ENCODE measurements at regions not wholly inside any gene's neighbourhood (a gene's known extent, or its start where the extent isn't known, plus 50 kb on each side); places are given as distances from the start of the nearest gene placed in this dataset.

- Histone ChIP-seq H3K36me3 (no peaks in the 10 kb centered on the region), H3K4me3 (no peak overlapping the region), H3K9me3 (no peaks in the 10 kb centered on the region), H3K4me1 (no peaks in the 10 kb centered on the region), H3K27me3 (no peaks in the 10 kb centered on the region), H3K27ac (no peak overlapping the region)
- TF ChIP-seq CTCF (IDR thresholded peaks at IDR 0.05) = no peak
- 68 to 83% methylated on average over 3 of the region's 3 CpGs for WGBS, 2 donors
- FAIRE-seq = no peak
- intact Hi-C loops (cut with DNase I) = no loop called here
- no peak for DNase-seq
- ATAC-seq = no peak
These were observed 61.0 kb upstream of the RFC3 start for GRCh38 chr13:33756929-33757328.

- intact Hi-C loops (cut with DNase I) = no loop called here
- no peak for TF ChIP-seq CTCF (IDR thresholded peaks at IDR 0.05)
- Histone ChIP-seq H3K36me3 (no peaks in the 10 kb centered on the region), H3K4me3 (no peak overlapping the region), H3K27me3 (no peaks in the 10 kb centered on the region), H3K4me1 (no peaks in the 10 kb centered on the region), H3K9me3 (no peaks in the 10 kb centered on the region), H3K27ac (no peak overlapping the region)
- peak in 1 of 4 donors; percentile 15 for ATAC-seq
- WGBS, 2 donors = 74% methylated on average over 2 of the region's 2 CpGs
- DNase-seq = no peak
- FAIRE-seq = no peak
These were observed 60.2 kb upstream of the RFC3 start for GRCh38 chr13:33757713-33758112.

GRCh38 chr13:33758113-33758512 lies 59.8 kb upstream of the RFC3 start:
- no peak for TF ChIP-seq CTCF (IDR thresholded peaks at IDR 0.05)
- no peaks in the 10 kb centered on the region for H3K9me3 ChIP-seq
- intact Hi-C loops (cut with DNase I) = no loop called here
- no peaks in the 10 kb centered on the region for H3K36me3 ChIP-seq
- no peak overlapping the region for H3K4me3 ChIP-seq
- no peaks in the 10 kb centered on the region for H3K27me3 ChIP-seq
- no peak overlapping the region for H3K27ac ChIP-seq
- DNase-seq (no peak), ATAC-seq (no peak), FAIRE-seq (no peak)
- H3K4me1 ChIP-seq = no peaks in the 10 kb centered on the region

- Histone ChIP-seq H3K27ac (no peak overlapping the region), H3K4me1 (no peaks in the 10 kb centered on the region), H3K9me3 (no peaks in the 10 kb centered on the region), H3K36me3 (no peaks in the 10 kb centered on the region), H3K27me3 (no peaks in the 10 kb centered on the region), H3K4me3 (no peak overlapping the region)
- ATAC-seq (peak in 3 of 4 donors; percentile 39 to 87 (median 86)), FAIRE-seq (no peak), DNase-seq (no peak)
- 51 to 54% methylated on average over 6 of the region's 6 CpGs for WGBS, 2 donors
- no peak for TF ChIP-seq CTCF (IDR thresholded peaks at IDR 0.05)
- intact Hi-C loops (cut with DNase I) = no loop called here
These were observed 56.2 kb upstream of the RFC3 start for GRCh38 chr13:33761740-33762139.

GRCh38 chr13:33763021-33763420 lies 54.9 kb upstream of the RFC3 start:
- FAIRE-seq (no peak), ATAC-seq (no peak), DNase-seq (no peak)
- Histone ChIP-seq H3K4me3 (no peak overlapping the region), H3K27me3 (no peaks in the 10 kb centered on the region), H3K36me3 (no peaks in the 10 kb centered on the region), H3K27ac (no peak overlapping the region), H3K9me3 (no peaks in the 10 kb centered on the region), H3K4me1 (no peaks in the 10 kb centered on the region)
- intact Hi-C loops (cut with DNase I) = no loop called here
- no peak for TF ChIP-seq CTCF (IDR thresholded peaks at IDR 0.05)
- 85 to 87% methylated on average over 2 of the region's 2 CpGs for WGBS, 2 donors

Measured in pancreas (tissue), 10 donors.